GM18511 (cell line): ENCODE measurements at regions not wholly inside any gene's neighbourhood (a gene's known extent, or its start where the extent isn't known, plus 50 kb on each side); places are given as distances from the start of the nearest gene placed in this dataset.
"Not testable (repeated sequence)": the region's sequence is repeated elsewhere in the genome, so short reads cannot be mapped to it uniquely, and the experiment has no call there.

Source experiments
- ATAC-seq: cut with Tn5 transposase; IDR thresholded peaks from one replicate; pipeline ENCODE4 v1.9.1; 2021; ENCODE audit warnings: mild to moderate bottlenecking, moderate library complexity; ENCODE audit not compliant: unreplicated experiment

DNA sequence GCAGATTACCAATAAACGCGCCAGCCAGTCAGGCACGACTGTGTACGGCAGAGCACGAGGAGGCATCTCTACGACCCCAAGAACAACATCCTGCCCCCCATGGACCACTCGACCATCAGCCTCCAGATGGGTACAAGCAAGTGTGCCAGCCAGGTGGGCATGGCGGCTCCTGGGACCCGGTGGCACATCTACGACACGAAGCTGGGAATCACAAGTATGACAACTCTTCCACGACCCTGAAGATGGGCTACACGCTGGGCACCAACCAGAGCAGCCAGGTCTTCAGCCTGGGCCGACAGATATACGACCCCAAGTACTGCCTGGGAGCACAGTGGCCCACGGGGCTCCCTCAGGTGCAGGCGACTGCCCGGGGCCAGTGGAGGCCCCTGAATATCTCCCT, 217.6 kb downstream of the POTED start:
- ATAC-seq, result no peak

DNA sequence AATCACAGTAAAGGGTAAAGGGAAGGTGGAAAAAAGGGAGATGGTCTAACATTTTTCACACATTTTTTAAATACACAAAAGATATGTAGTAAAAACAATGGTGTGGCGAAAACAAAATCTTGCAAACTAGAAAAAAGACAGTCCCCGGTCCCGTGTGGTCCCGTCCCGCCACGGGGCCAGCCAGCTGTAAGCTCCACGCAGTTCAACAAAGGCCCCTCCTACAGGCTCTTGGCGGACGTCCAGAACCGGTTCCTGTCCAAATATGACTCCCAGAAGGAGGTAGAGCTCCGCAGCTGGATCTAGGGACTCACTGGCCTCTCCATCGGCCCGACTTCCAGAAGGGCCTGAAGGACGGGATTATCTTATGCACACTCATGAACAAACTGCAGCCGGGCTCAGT, 216.9 kb downstream of the POTED start:
- ATAC-seq, result not testable (repeated sequence)

DNA sequence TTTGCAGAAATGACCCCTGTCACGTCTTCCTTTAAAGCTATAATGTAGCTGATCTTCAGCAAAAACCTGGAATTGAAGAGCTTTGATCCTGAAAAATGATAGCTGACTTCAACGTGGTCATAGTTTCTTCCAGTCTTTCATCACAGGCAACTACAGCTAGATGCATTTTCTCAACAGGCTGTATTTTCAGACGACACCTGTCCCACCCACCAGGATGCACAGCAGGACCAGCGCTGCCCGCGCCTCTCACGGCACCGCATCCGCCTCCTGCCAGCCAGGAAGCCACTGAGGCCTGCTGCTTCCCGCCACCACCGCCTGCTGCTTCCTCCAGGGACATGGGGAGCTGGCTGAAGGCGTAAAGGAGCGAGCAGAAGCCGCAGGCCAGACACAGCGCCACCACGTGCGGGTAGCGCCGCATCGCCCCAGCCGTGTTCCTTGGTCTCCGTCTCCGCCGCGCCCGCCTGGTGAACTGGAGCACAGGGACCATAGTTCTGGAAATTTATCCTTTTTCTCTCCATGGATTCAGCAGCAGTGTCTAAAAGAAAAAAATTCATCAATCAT, 215.7 kb downstream of the POTED start:
- not testable (repeated sequence) for ATAC-seq

DNA sequence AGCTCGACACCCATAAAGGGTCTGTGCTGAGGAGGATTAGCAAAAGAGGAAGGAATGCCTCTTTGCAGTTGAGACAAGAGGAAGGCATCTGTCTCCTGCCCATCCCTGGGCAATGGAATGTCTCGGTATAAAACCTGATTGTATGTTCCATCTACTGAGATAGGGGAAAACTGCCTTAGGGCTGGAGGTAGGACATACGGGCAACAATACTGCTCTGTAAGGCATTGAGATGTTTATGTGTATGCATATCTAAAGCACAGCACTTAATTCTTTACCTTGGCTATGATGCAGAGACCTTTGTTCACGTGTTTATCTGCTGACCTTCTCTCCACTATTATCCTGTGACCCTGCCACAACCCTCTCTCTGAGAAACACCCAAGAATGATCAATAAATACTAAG, 210.7 kb downstream of the POTED start:
- ATAC-seq, result not testable (repeated sequence)

DNA sequence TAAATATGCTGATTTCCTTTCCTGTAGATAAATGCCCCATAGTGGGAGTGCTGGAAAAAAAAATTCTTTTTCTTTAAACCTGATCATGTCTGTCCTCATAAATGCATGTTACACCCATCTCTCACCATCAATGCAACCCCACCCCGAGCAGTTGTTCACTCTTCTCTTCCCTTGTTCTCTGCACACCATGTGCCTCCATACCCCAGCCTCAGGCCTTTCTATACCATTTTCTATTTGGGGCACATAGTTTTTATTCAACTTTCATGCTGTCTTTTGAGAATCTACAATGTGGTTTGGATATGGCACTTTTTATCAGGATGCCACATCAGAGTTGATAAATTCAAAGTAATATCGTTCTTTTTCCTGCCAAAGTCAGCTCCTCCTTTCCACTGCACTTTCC, 202.6 kb downstream of the POTED start:
- not testable (repeated sequence) for ATAC-seq

DNA sequence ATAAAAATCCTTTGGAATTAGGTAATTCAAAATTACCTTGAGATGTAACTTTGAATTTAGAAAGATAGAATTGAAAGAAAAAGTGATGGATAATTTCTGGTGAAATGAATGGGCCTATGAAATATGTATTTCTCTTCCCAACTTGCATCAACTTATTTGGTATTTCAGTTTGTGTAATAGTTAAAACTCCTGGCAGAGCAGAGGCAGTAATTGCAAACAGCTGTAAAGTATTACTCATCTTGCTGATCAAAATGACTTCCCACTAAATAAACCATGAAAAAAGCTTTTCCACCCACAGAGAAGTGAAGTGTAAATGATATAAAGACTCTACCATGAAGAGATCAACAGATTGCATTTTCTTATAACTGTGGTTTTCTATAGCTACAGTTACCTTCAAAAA, 201.0 kb downstream of the POTED start:
- ATAC-seq, result not testable (repeated sequence)

DNA sequence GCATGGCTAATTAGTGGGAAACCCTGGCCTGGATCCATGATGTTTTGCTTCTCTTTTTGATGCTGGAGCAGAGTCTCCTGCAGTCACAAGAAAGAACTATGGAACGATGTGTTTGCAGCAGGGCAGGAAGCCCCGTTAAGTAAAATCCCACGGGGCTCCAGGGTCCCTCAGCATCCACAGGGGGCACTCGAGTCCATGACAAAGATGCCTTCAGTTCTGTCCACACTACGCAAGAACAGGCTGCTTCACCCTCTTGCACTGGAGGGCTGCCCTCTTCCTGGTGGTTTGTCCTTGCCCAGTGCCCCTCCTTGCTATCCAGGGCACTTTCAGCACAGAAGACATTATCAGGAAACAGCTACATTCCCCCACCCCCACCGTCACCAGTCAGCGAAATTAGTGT, 196.9 kb downstream of the POTED start:
- not testable (repeated sequence) for ATAC-seq

DNA sequence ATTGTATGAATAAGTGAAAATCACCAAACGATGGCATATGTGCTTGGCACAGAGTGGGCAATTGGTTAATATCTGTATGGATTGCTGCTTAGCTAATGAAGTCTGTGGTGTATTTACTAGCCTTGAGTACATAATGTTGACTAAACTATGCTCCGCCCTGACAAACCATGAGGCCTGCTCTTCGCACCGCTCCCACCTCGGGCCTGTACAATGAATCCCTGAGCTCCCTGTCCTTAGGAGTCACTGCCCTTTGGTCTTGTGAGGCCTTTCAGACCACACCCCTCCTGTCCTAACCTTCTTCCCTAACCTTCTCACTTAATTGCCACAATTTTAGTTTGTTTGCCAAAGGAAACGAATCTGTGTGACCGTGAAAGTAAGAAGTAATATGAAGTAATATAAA, 193.2 kb downstream of the POTED start:
- ATAC-seq, result not testable (repeated sequence)
